Right ventricle myocardium inferior (tissue), 1 donor: ENCODE measurements at regions not wholly inside any gene's neighbourhood (a gene's known extent, or its start where the extent isn't known, plus 50 kb on each side); places are given as distances from the start of the nearest gene placed in this dataset.
"Not testable (repeated sequence)": the region's sequence is repeated elsewhere in the genome, so short reads cannot be mapped to it uniquely, and the experiment has no call there.

Source experiments
- ATAC-seq: fragments of 200-7000 bp; cut with Tn5 transposase; one replicate; pipeline ENCODE4 v1.9.1; 2020; ENCODE audit warnings: mild to moderate bottlenecking, moderate library complexity
- DNase-seq: peaks from one replicate; pipeline ENCODE4 v3.0.0; 2021; ENCODE audit errors: missing footprints
- intact Hi-C: fragments of 100-400 bp; cut with DNase I; formaldehyde crosslinking; loops from one replicate; pipeline ENCODE4 v1.11.0; 2022
- donor health status: DM: no; HTN: yes; CAD: no; lungs with severe emphysema.

GRCh38 chr2:146572598-146572997, 1272.2 kb upstream of the ACVR2A start:
- DNase-seq (no peak), ATAC-seq (no peak)
- intact Hi-C loops: no loop called here

GRCh38 chr2:146561996-146562395, 1282.8 kb upstream of the ACVR2A start:
- no peak for DNase-seq

GRCh38 chr2:146547236-146547635, 1297.6 kb upstream of the ACVR2A start:
- intact Hi-C loops: no loop called here
- ATAC-seq: no peak

More at GRCh38 chr2:146561996-146562395, 1282.8 kb upstream of the ACVR2A start:
- intact Hi-C loops: no loop called here
- no peak for ATAC-seq

GRCh38 chr2:146544701-146545100, 1300.1 kb upstream of the ACVR2A start:
- no peak for ATAC-seq
- intact Hi-C loops: no loop called here
- no peak for DNase-seq

More at GRCh38 chr2:146547236-146547635, 1297.6 kb upstream of the ACVR2A start:
- no peak for DNase-seq

- DNase-seq (no peak), ATAC-seq (no peak)
- intact Hi-C loops: no loop called here
These were observed 1302.9 kb upstream of the ACVR2A start for GRCh38 chr2:146541896-146542295.

GRCh38 chr2:146540271-146540932, 1304.4 kb upstream of the ACVR2A start:
- DNase-seq: no peak
- no peak for ATAC-seq
- intact Hi-C loops: no loop called here

GRCh38 chr2:146539739-146540138, 1305.1 kb upstream of the ACVR2A start:
- ATAC-seq, DNase-seq, intact Hi-C loops: not testable (repeated sequence)

GRCh38 chr2:146537477-146537876, 1307.4 kb upstream of the ACVR2A start:
- ATAC-seq: no peak
- intact Hi-C loops: no loop called here
- DNase-seq: no peak

- DNase-seq (no peak), ATAC-seq (no peak)
- intact Hi-C loops: no loop called here
These were observed 1312.2 kb upstream of the ACVR2A start for GRCh38 chr2:146532509-146533147.

GRCh38 chr2:146532009-146532408, 1312.8 kb upstream of the ACVR2A start:
- ATAC-seq: no peak
- DNase-seq: no peak
- intact Hi-C loops: no loop called here

- DNase-seq: no peak
- no peak for ATAC-seq
- intact Hi-C loops: no loop called here
These were observed 1313.9 kb upstream of the ACVR2A start for GRCh38 chr2:146530886-146531285.

- no peak for DNase-seq
- intact Hi-C loops: no loop called here
- no peak for ATAC-seq
These were observed 1317.7 kb upstream of the ACVR2A start for GRCh38 chr2:146527166-146527565.

GRCh38 chr2:146523196-146523595, 1321.6 kb upstream of the ACVR2A start:
- intact Hi-C loops: no loop called here
- DNase-seq (no peak), ATAC-seq (no peak)

GRCh38 chr2:146506851-146507250, 1338.0 kb upstream of the ACVR2A start:
- DNase-seq (no peak), ATAC-seq (no peak)
- intact Hi-C loops: no loop called here

- intact Hi-C loops: no loop called here
- ATAC-seq (no peak), DNase-seq (no peak)
These were observed 1341.5 kb upstream of the ACVR2A start for GRCh38 chr2:146503366-146503765.

- intact Hi-C loops: no loop called here
- ATAC-seq (no peak), DNase-seq (no peak)
These were observed 1348.6 kb upstream of the ACVR2A start for GRCh38 chr2:146496248-146496647.

- intact Hi-C loops: no loop called here
- DNase-seq (no peak), ATAC-seq (no peak)
These were observed 1355.4 kb upstream of the ACVR2A start for GRCh38 chr2:146489386-146489785.

- intact Hi-C loops: no loop called here
- ATAC-seq (no peak), DNase-seq (no peak)
These were observed 1363.2 kb upstream of the ACVR2A start for GRCh38 chr2:146481629-146482028.

- ATAC-seq (no peak), DNase-seq (no peak)
- intact Hi-C loops: no loop called here
These were observed 1367.4 kb upstream of the ACVR2A start for GRCh38 chr2:146477383-146477782.

GRCh38 chr2:146468578-146468977, 1376.3 kb upstream of the ACVR2A start:
- DNase-seq: no peak
- intact Hi-C loops: no loop called here
- no peak for ATAC-seq

- DNase-seq (no peak), ATAC-seq (no peak)
- intact Hi-C loops: no loop called here
These were observed 1377.4 kb upstream of the ACVR2A start for GRCh38 chr2:146467425-146467824.
